DMS153 (cell line): ENCODE measurements at regions not wholly inside any gene's neighbourhood (a gene's known extent, or its start where the extent isn't known, plus 50 kb on each side); places are given as distances from the start of the nearest gene placed in this dataset.
A peak's percentile ranks its signal among the peaks of the same experiment; 100 is the strongest.

Source experiments
- DNase-seq: peaks from one replicate; lab custom pipeline; 2025; lab: John Stamatoyannopoulos, UW

DNA sequence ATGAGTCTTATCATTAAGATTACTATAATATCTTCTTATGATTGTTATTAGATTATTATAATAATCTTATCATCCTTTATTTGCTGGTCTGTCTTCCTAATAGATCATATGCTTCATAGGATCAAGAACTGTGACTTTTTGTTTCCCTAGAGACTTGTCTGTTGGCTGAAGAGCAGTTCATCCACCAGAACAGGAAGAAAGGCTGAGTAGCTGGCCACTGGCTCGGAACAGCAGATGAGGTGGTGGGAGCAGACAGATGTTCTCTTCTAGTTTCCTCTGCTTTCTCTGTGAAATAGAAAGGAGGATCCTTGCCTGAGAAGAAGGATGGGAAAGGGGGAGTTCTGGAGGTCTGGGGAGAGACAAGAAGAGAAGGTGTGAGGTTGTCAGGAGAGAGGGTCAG, 120.0 kb downstream of the CCNA1 start:
- DNase-seq, result no peak

DNA sequence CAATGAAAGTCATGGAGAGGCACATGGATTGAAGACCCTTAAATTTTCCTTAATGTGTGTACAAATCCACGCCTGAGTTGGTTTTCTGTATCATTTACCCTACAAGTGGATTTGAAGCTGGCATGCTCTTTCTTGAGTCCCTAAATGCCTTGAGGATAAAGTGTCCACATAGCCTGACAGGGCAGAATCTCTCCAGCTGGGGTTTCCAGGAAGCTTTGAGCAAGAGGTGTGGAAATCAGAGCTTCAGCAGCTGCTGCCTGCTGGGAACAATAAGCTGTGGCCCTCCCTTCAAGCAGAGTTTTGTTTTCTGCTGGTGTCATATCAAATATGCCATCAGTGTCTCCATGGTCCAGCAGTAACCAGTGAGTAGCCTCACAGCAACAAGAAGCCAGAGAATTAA, 120.3 kb upstream of the SERTM1 start:
- DNase-seq, result no peak

DNA sequence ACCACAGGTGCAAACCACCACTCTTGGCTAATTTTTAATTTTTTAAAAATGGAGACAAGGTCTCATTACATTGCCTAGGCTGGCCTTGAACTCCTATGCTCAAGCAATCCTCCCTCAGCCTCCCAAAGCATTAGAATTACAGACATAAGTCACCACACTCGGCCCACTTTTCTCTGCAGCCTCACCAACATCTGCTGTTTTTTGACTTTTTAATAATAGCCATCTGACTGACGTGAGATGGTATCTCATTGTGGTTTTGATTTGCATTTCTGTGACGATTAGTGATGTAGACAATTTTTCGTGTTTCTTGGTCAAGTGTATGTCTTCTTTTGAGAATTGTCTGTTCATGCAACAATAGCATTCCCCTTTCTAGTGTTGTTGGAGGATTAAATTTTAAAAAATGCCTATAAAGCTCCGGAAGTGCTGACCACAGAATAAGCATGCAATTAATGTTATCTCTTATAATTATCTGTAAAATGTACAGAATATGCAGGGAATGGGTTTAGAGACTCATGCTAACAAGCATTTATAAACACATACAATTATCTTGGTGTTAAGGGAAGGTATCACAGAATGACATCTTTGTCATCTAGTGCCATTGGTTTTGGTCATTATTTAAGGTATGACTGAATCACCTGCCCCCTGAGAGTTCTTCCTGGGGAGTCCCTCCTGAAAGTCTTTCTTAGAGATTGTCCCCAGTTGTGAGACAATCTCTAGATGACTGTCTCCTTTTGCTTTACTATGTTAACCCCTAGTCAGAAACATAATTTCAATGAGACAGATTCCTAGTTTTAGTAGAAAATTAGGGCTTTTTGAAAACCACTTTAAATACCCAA, 118.5 kb upstream of the SERTM1 start:
- DNase-seq, result no peak

DNA sequence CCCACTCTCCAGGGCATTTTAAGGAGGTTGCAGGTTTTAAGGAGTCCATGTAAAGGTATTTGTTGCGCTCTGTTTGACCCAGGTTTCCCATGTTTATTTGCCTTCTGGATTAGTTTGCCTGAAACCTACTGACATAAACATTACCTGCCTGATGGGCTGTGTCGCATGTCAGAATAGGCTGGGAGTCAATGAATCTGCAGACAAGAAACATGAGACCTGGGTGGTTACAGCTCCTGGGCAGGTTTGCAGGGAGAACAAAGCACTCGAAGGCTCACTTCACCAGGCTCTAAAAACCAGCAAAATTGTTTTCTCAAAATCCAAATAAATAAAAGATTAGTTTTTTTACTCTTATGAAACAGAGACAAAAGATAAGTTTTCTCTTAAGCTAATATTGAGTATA, 114.4 kb upstream of the SERTM1 start:
- DNase-seq, result peak; percentile 13

GRCh38 chr13:36567485-36567884, 106.3 kb upstream of the SERTM1 start:
- DNase-seq, result no peak

GRCh38 chr13:36570489-36570888, 103.3 kb upstream of the SERTM1 start:
- DNase-seq, result no peak

DNA sequence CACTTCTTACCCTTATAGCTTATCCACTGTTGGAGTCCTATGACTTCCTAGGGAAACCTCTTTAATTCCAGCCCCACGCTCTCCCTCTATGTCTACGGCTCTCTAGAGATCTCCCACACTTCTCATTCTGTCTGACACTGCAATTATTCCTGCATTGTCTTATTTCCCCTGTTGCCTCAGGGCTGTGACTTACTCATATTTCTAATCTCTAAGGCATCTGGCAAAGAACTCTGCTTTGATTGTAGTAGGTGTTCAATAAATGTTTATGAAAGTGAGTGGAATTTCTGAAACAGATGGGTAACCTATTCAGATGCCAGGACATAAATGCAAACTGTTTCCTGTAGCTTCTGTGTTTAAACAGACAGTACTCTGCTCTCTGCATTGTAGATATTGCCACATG, 102.4 kb upstream of the SERTM1 start:
- DNase-seq, result no peak

DNA sequence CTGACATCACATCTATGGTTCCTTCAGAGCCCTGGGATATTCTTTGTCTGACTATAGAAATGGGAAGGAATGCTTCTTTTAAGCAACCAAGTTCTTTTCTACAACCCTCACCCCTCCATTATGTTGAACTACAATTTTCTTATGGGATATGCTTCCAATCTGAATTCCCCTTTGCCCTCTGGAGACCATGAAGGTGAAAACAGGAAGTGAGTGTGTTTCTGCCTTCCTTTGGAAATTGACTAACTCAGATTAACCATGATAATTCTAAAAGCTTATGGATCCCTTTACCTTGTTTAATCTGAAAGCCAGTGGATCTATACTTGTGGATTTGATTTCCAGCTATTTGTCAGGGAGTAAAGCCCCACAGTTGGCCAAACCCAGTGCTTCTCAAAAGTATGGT, 90.8 kb upstream of the SERTM1 start:
- DNase-seq, result no peak

- DNase-seq, result no peak
These were observed 74.2 kb upstream of the SERTM1 start for GRCh38 chr13:36599641-36600040.

DNA sequence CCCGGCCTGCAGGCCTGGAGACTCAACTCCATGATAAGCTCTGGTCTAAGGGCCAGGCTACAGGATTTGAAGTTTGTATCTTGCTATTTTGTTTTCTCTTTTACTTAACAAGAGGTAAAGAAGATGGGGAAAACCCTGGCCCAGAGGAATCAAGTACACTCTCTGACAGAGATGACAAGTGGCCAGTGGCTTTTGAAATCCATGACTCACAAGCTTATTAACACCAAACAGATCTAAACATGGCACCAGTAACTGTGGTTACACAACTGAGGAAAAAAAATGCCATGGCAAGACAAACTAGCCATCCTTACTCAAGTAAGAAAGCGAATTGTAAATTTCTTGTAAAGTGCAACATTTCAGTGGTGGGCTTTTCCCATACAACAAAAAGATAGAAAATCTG, 72.6 kb upstream of the SERTM1 start:
- no peak for DNase-seq

- DNase-seq, result no peak
These were observed 67.8 kb upstream of the SERTM1 start for GRCh38 chr13:36606060-36606459.

DNA sequence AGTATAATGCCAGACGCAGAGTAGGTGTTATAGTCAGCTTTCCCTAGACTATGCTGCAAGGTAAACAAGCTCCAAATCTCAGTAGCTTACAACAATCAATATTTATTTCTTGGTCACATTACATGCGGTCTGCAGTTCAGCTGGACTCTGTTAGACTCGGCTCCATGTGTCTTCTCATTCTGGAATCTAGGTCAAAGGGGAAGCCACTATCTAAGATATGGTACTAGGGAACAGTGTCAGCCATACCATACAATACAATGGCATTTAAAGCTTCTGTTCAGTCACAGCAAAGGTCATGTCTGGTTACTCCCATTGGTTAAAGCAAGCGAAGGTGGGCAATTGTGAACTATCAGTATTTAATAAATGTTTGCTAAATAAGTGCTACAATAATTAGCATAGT, 65.3 kb upstream of the SERTM1 start:
- no peak for DNase-seq

DNA sequence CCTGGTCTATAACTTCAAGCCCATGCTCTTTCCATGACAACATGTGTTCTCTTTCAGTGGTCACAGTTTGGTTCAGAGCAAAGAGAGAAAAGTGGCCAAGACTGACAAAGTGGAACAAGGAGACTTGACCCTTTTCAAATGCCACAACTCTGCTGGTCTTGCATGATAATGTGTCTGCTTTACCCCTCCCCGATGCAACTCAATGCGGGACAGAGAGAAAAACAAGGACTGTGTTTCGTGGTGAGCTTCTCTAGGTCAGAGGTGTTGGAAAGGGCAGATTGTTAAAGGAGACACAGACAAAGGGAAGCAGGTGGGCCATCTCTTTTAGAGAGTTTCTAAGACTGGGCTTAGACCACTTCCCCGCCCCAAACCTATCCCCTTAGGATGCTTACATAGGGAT, 61.6 kb upstream of the SERTM1 start:
- no peak for DNase-seq

DNA sequence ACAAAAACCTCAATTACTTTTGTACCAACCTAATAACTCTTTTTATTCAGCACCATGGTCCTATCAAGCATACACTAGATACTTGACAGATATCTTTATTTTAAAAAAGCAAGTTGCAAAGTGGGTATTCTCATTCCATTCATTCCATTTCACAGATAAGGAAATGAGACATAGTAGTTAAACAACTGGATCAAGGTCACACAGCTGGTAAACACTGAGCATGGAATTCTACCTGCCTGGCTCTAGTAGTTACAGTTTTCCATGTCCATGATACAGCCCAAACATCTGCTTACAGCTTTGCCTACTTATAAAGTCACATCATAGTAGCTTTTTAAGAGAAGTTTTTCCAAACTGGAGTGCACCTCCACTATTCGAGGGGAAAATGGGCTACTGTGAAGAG, 57.1 kb upstream of the SERTM1 start:
- DNase-seq, result no peak

GRCh38 chr13:36619535-36619934, 54.3 kb upstream of the SERTM1 start:
- no peak for DNase-seq
